GM23248 (cell line): ENCODE measurements at regions not wholly inside any gene's neighbourhood (a gene's known extent, or its start where the extent isn't known, plus 50 kb on each side); places are given as distances from the start of the nearest gene placed in this dataset.

Source experiments
- EZH2 ChIP-seq: fragments of 200-600 bp; sonication (generic); IDR thresholded peaks from 2 replicates; pipeline ENCODE4 v1.6.1; 2018; ENCODE audit warnings: antibody characterized with exemption, mild to moderate bottlenecking; ENCODE audit not compliant: insufficient read depth, poor library complexity, severe bottlenecking
- EZH2phosphoT487 ChIP-seq: fragments of 200-600 bp; sonication (generic); IDR thresholded peaks from 2 replicates; pipeline ENCODE4 v1.6.1; 2018; ENCODE audit warnings: antibody characterized with exemption, moderate library complexity, mild to moderate bottlenecking, low read depth; ENCODE audit not compliant: insufficient read depth

DNA sequence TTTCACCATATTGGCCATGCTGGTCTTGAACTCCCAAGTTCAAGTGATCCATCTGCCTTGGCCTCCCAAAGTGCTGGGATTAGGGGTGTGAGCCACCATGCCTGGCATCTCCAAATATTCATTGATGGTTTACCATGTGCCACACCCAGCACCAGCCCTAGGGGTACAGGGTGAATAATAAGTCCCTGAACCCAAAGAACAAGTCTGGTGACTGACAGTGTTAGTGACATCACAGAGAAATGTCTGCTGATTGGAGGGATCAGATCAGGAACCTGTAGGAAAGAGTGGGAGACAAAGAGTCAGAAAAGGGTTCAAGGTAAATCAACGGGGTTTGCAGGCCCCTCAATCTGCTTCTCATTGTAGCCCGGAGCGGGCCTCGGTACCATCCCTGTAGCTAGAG lies 118.4 kb upstream of the NABP1 start:
- TF ChIP-seq EZH2 (no peak), EZH2phosphoT487 (no peak)
